ENCODE measurements at regions not wholly inside any gene's neighbourhood (a gene's known extent, or its start where the extent isn't known, plus 50 kb on each side); places are given as distances from the start of the nearest gene placed in this dataset.

- WGBS (ENCODE audit: insufficient coverage), result 100% methylated on average over 2 of the region's 7 CpGs
- Mint-ChIP-seq H3K27ac (no peak overlapping the region), H3K9me3 (ENCODE audit: insufficient read depth) (no peaks in the 10 kb centered on the region), H3K27me3 (peaks cover 7% of the 10 kb centered on the region), H3K4me3 (no peak overlapping the region), H3K4me1 (no peaks in the 10 kb centered on the region)
- H3K9ac ChIP-seq (ENCODE audit: low read length), result no peak overlapping the region
- no peak overlapping the region for H3K4me3 ChIP-seq (ENCODE audit: control extremely low read depth in 1 of 5, extremely low read depth in 1 of 5, insufficient read depth in 1 of 5, low read depth in 2 of 5, low read length in 4 of 5)
- ChIA-PET CTCF (interaction anchor here (1.1 to 3.6 kb wide), 2 partner anchors 485 to 801 kb away, joined by 4 to 22 read pairs; no protein-coding TSS in a partner anchor), POLR2A (no interaction called here)
- H4K20me1 ChIP-seq (ENCODE audit: control insufficient read depth, insufficient read depth, low read length, poor library complexity, severe bottlenecking), result no peaks in the 10 kb centered on the region
- ATAC-seq (ENCODE audit: low read depth), result no peak
- H3K27me3 ChIP-seq (replicated peaks in 1 of 4; ENCODE audit: control extremely low read depth in 1 of 4, control insufficient read depth in 3 of 4, insufficient read depth in 4 of 4, low read length in 3 of 4), result peaks cover 0 to 9% (median 0%) of the 10 kb centered on the region in 4 experiments
- no peak overlapping the region for H3K27ac ChIP-seq (ENCODE audit: low read length in 2 of 2)
- H3K4me2 ChIP-seq (replicated peaks; ENCODE audit: low read depth, low read length, poor library complexity, severe bottlenecking), result no peak overlapping the region
- H3K79me2 ChIP-seq (ENCODE audit: control insufficient read depth, insufficient read depth, low read length), result no peaks in the 10 kb centered on the region
- no peaks in the 10 kb centered on the region for H3K4me1 ChIP-seq (ENCODE audit: control insufficient read depth in 2 of 2, insufficient read depth in 2 of 2, low read length in 2 of 2)
- no peaks in the 10 kb centered on the region for H3K36me3 ChIP-seq (replicated peaks in 1 of 2; ENCODE audit: control extremely low read depth in 1 of 2, control insufficient read depth in 1 of 2, extremely low read depth in 1 of 2, insufficient read depth in 2 of 2, low read length in 1 of 2)
- TF ChIP-seq EZH2 (IDR thresholded peaks at IDR 0.05; ENCODE audit: borderline replicate concordance, insufficient read depth, low read depth, low read length, poor library complexity, severe bottlenecking) (no peak), CTCF (IDR thresholded peaks at IDR 0.05) (no peak)
- intact Hi-C loops (cut with micrococcal nuclease), result no loop called here
- DNase-seq, result no peak
- H2AFZ ChIP-seq (ENCODE audit: insufficient read depth, low read depth, low read length, poor library complexity, severe bottlenecking), result no peak overlapping the region
- H3K9me3 ChIP-seq (ENCODE audit: control extremely low read depth in 1 of 3, control insufficient read depth in 2 of 3, insufficient read depth in 1 of 3, low read length in 2 of 3), result no peaks in the 10 kb centered on the region
Observed at GRCh38 chr5:164497311-164498064, 992.1 kb downstream of the MAT2B start.

- ChIA-PET POLR2A (no interaction called here), CTCF (interaction anchor here (1.1 to 3.6 kb wide), 2 partner anchors 486 to 802 kb away, joined by 4 to 22 read pairs; no protein-coding TSS in a partner anchor)
- H3K9me3 ChIP-seq (ENCODE audit: control extremely low read depth in 1 of 3, control insufficient read depth in 2 of 3, insufficient read depth in 1 of 3, low read length in 2 of 3), result no peaks in the 10 kb centered on the region
- H3K27me3 ChIP-seq (replicated peaks in 1 of 4; ENCODE audit: control extremely low read depth in 1 of 4, control insufficient read depth in 3 of 4, insufficient read depth in 4 of 4, low read length in 3 of 4), result peaks cover 0 to 9% (median 0%) of the 10 kb centered on the region in 4 experiments
- H3K27ac Mint-ChIP-seq, result no peak overlapping the region
- intact Hi-C loops (cut with micrococcal nuclease), result no loop called here
- no peak overlapping the region for H3K9ac ChIP-seq (ENCODE audit: low read length)
- H3K4me1 Mint-ChIP-seq, result no peaks in the 10 kb centered on the region
- DNase-seq (no peak), ATAC-seq (ENCODE audit: low read depth) (no peak)
- H3K4me3 ChIP-seq (ENCODE audit: control extremely low read depth in 1 of 5, extremely low read depth in 1 of 5, insufficient read depth in 1 of 5, low read depth in 2 of 5, low read length in 4 of 5), result no peak overlapping the region
- no peak overlapping the region for H3K4me3 Mint-ChIP-seq
- H2AFZ ChIP-seq (ENCODE audit: insufficient read depth, low read depth, low read length, poor library complexity, severe bottlenecking), result no peak overlapping the region
- H3K36me3 ChIP-seq (replicated peaks in 1 of 2; ENCODE audit: control extremely low read depth in 1 of 2, control insufficient read depth in 1 of 2, extremely low read depth in 1 of 2, insufficient read depth in 2 of 2, low read length in 1 of 2), result no peaks in the 10 kb centered on the region
- no peaks in the 10 kb centered on the region for H3K79me2 ChIP-seq (ENCODE audit: control insufficient read depth, insufficient read depth, low read length)
- no peaks in the 10 kb centered on the region for H3K4me1 ChIP-seq (ENCODE audit: control insufficient read depth in 2 of 2, insufficient read depth in 2 of 2, low read length in 2 of 2)
- H3K27ac ChIP-seq (ENCODE audit: low read length in 2 of 2), result no peak overlapping the region
- TF ChIP-seq CTCF (IDR thresholded peaks at IDR 0.05) (no peak), EZH2 (IDR thresholded peaks at IDR 0.05; ENCODE audit: borderline replicate concordance, insufficient read depth, low read depth, low read length, poor library complexity, severe bottlenecking) (no peak)
- H3K27me3 Mint-ChIP-seq, result peaks cover 7% of the 10 kb centered on the region
- no peaks in the 10 kb centered on the region for H4K20me1 ChIP-seq (ENCODE audit: control insufficient read depth, insufficient read depth, low read length, poor library complexity, severe bottlenecking)
- H3K9me3 Mint-ChIP-seq (ENCODE audit: insufficient read depth), result no peaks in the 10 kb centered on the region
- no peak overlapping the region for H3K4me2 ChIP-seq (replicated peaks; ENCODE audit: low read depth, low read length, poor library complexity, severe bottlenecking)
Observed at GRCh38 chr5:164498438-164498837, 993.0 kb downstream of the MAT2B start.
